Breast epithelium (tissue), 3 donors: ENCODE measurements at regions not wholly inside any gene's neighbourhood (a gene's known extent, or its start where the extent isn't known, plus 50 kb on each side); places are given as distances from the start of the nearest gene placed in this dataset.

Experiments
- CTCF ChIP-seq, 3 donors: fragments of 450-650 bp; IDR thresholded peaks; one replicate each; pipeline ENCODE4 v1.5.1; 2016 to 2017; ENCODE audit warnings: antibody characterized with exemption in 3 of 3, mild to moderate bottlenecking in 3 of 3, moderate library complexity in 3 of 3
- POLR2A ChIP-seq: fragments of 450-650 bp; IDR thresholded peaks from one replicate; pipeline ENCODE4 v1.6.1; 2016; ENCODE audit warnings: antibody characterized with exemption, mild to moderate bottlenecking, moderate library complexity

- TF ChIP-seq CTCF (IDR thresholded peaks at IDR 0.05) = no peak
- TF ChIP-seq POLR2A = no peak
Observed at GRCh38 chr13:31947105-31947504, 84.5 kb upstream of the FRY start.
